H1 (cell line): ENCODE measurements at regions not wholly inside any gene's neighbourhood (a gene's known extent, or its start where the extent isn't known, plus 50 kb on each side); places are given as distances from the start of the nearest gene placed in this dataset.

ENCODE experiments used
- JUN ChIP-seq: IDR thresholded peaks from 2 replicates; pipeline ENCODE4 v1.6.1; 2011; ENCODE audit warnings: low read depth, mild to moderate bottlenecking, improper control_type of control experiment, low read length
- POU5F1 ChIP-seq: IDR thresholded peaks from 2 replicates; pipeline ENCODE4 v1.6.1; 2011; ENCODE audit warnings: low read depth, mild to moderate bottlenecking, low read length, moderate library complexity
- RAD21 ChIP-seq, 2 experiments: IDR thresholded peaks in 1 of 2; conservative IDR thresholded peaks in 1 of 2; 2 replicates each; pipeline ENCODE4 v1.6.1; 2011; ENCODE audit warnings: low read depth in 2 of 2, low read length in 2 of 2, improper control_type of control experiment in 1 of 2, inconsistent platforms in 1 of 2, mild to moderate bottlenecking in 1 of 2, moderate library complexity in 1 of 2
- SP1 ChIP-seq: IDR thresholded peaks from 2 replicates; pipeline ENCODE4 v1.6.1; 2011; ENCODE audit warnings: low read depth, low read length
- TEAD4 ChIP-seq: IDR thresholded peaks from 2 replicates; pipeline ENCODE4 v1.6.1; 2012; ENCODE audit warnings: low read depth, low read length, inconsistent platforms, mixed read lengths

DNA sequence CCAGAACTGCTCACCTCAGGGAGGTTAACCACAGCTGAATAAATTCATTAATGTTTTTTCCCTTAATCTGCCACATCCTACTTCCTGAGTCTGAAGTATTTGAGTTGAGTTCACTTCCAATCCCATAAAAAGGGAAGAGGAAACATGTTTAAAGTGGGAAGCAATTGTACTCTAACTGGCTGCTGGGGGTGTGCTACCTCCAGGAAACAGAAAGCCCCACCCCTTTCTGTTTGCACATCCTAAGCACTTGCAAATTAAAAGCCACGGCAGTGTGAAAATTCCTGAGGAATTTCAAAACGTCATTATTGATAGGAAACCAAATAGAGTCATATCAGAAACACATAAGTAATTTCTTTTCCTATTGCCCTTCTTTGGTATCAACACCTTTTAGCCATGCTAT lies 307.0 kb upstream of the NR5A2 start:
- TF ChIP-seq SP1 (no peak), TEAD4 (no peak), POU5F1 (no peak), RAD21 (IDR thresholded peaks at IDR 0.05 in 1 of 2, conservative IDR thresholded peaks at IDR 0.05 in 1 of 2; ENCODE audit: low read depth in 2 of 2, low read length in 2 of 2) (no peak), JUN (no peak)
